Activated naive CD8-positive, alpha-beta T cell (primary cell): ENCODE measurements at regions not wholly inside any gene's neighbourhood (a gene's known extent, or its start where the extent isn't known, plus 50 kb on each side); places are given as distances from the start of the nearest gene placed in this dataset.
"Not testable (repeated sequence)": the region's sequence is repeated elsewhere in the genome, so short reads cannot be mapped to it uniquely, and the experiment has no call there.

ENCODE experiments used
- H3K27ac Mint-ChIP-seq: one replicate; pipeline ENCODE4 v1.8.0; 2021; ENCODE audit warnings: mixed read lengths
- H3K27me3 Mint-ChIP-seq: one replicate; pipeline ENCODE4 v1.8.0; 2021; ENCODE audit warnings: mixed read lengths
- H3K36me3 Mint-ChIP-seq: one replicate; pipeline ENCODE4 v1.8.0; 2021; ENCODE audit warnings: mixed read lengths
- H3K4me1 Mint-ChIP-seq: one replicate; pipeline ENCODE4 v1.8.0; 2021; ENCODE audit warnings: low read depth, mixed read lengths
- H3K4me3 Mint-ChIP-seq: one replicate; pipeline ENCODE4 v1.8.0; 2021; ENCODE audit warnings: mild to moderate bottlenecking, mixed read lengths
- H3K9me3 Mint-ChIP-seq: one replicate; pipeline ENCODE4 v1.8.0; 2021; ENCODE audit warnings: low read depth, mixed read lengths

DNA sequence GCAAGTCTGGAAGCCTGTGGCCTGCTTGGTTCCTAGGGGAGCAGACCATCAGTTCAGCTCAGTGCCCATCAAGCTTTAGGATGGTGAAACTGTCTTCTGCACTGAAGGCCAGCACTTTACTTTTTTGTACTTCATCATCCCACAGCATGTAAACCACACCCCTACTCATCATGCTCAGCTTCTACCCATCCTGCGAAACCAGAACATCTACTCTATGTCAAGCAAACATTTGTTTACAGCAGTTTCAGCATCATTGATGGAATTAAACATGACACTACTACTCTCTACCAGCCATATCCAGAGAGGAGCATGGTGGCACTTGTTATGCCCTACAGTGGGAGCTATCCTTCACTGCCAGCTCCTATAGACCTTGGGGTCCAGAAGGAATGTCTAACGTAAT lies 306.6 kb downstream of the SOX2 start:
- no peaks in the 10 kb centered on the region for H3K27me3 Mint-ChIP-seq
- H3K36me3 Mint-ChIP-seq = no peaks in the 10 kb centered on the region

DNA sequence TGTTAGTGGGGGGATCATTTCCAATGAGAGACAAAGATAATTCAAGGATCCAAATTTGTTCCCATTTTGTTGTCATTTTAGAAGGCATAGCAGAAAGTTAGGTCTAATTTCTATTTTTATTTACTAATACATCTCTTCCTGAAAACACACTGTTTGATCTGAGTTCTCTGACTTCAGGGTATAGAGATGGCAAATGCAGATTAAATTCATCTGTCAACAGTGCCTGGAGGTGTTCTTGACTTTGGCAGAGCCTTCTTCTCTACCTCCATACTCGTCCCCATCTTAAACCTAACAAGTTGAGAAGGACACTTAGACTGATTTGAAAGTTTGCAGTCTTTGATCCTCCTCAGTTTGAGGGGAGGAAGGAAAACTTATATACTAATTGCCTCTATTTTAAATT lies 308.2 kb downstream of the SOX2 start:
- Mint-ChIP-seq H3K36me3 (no peaks in the 10 kb centered on the region), H3K27me3 (no peaks in the 10 kb centered on the region), H3K27ac (no peak overlapping the region), H3K9me3 (no peaks in the 10 kb centered on the region), H3K4me3 (no peak overlapping the region), H3K4me1 (no peaks in the 10 kb centered on the region)

More for the DNA sequence above, 306.6 kb downstream of the SOX2 start:
- Mint-ChIP-seq H3K4me3 (no peak overlapping the region), H3K4me1 (no peaks in the 10 kb centered on the region), H3K27ac (no peak overlapping the region), H3K9me3 (no peaks in the 10 kb centered on the region)

DNA sequence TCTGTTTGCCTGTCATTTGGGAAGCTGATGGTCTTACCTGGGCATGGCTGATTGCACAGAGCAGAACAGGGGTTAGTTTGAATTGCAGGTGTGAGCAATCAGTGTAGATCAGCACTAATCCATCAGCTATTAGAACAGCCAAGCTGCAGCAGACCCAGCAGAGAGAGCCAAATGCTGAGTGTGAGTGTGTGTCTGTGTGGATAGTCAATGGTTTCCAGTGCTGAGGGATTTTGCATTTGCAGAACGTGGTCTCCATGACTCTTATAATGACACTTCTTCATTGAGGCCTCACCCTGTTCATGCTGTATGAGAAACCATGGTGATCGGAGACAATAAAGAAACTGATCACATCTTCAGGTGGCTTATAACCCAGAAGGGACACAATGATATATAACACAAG lies 312.1 kb downstream of the SOX2 start:
- Mint-ChIP-seq H3K27ac (no peak overlapping the region), H3K27me3 (no peaks in the 10 kb centered on the region), H3K4me3 (no peak overlapping the region), H3K4me1 (no peaks in the 10 kb centered on the region), H3K36me3 (no peaks in the 10 kb centered on the region), H3K9me3 (no peaks in the 10 kb centered on the region)

DNA sequence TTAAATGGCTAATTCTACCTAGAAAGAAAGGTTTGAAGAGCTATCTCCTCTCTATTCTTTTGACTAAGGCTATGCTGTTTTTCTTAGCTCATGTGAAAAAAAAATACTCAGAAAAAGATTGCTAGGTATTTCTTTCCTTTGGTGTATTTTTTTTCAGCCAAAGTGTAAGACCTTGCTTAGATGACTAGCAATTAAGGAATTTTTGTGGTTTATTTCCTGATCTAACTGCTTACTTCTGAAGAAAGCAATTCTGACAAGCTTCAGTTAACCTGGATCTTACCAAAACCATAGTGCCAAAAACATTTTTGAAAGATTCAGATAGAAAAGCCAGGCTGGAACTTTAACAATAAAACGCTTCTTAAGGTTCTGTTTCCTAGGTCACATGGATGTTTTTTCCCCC lies 315.6 kb downstream of the SOX2 start:
- Mint-ChIP-seq H3K4me3 (no peak overlapping the region), H3K27me3 (no peaks in the 10 kb centered on the region), H3K36me3 (no peaks in the 10 kb centered on the region), H3K27ac (no peak overlapping the region), H3K9me3 (no peaks in the 10 kb centered on the region), H3K4me1 (no peaks in the 10 kb centered on the region)

DNA sequence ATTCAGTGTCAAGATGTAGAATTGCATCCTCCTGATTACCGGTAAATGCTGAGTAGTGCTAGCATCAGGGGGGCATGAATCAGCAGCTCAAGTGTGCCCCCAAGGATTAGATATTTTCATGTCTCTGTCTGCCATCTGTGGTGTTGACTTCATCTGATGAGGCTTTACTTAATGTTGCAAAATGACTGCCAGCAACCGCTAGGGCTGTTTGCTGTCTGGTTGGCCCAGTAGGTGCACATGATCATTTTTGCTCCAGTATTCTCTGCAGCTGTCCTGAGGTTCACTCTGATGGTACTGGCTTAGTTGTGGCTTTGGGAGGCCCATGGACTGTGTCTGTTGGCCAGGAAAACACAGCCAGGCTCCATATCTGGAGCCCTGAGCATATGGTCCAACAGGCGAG lies 316.4 kb downstream of the SOX2 start:
- Mint-ChIP-seq H3K9me3 (no peaks in the 10 kb centered on the region), H3K36me3 (no peaks in the 10 kb centered on the region), H3K27ac (no peak overlapping the region), H3K4me3 (no peak overlapping the region), H3K4me1 (no peaks in the 10 kb centered on the region), H3K27me3 (no peaks in the 10 kb centered on the region)

DNA sequence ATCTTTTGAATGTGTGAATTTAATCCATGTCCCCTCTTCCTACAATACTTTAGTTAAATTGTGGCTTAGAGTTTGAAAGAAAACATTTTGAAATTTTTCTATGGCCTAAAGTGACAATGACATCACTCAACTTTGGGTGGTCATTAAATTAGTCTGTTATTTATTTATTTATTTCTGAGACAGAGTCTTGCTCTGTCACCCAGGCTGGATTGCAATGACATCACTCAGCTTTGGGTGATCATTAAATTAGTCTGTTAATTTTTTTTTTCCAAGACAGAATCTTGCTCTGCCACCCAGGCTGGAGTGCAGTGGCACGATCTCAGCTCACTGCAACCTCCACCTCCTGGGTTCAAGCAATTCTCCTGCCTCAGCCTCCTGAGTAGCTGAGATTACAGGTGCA lies 322.5 kb downstream of the SOX2 start:
- H3K9me3 Mint-ChIP-seq, H3K27ac Mint-ChIP-seq, H3K36me3 Mint-ChIP-seq, H3K4me3 Mint-ChIP-seq, H3K27me3 Mint-ChIP-seq, H3K4me1 Mint-ChIP-seq: not testable (repeated sequence)

DNA sequence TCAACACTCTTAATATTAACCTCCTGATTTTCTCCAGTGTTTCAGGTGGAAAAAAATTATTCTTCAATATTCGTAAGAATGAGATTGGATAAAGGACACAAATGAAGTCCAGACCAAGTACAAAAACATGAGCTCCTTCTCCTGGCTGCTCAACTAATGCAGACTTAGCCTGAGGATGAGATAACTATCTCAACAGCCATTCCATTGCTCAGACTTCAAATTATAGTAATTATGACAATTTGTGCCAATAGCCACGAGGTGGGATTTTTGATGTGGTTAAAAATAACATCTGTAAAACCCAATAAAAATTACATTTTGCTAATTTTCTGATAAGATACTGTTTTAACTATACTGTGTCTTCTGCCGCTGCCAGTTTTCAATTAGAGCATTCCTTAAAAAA lies 323.6 kb downstream of the SOX2 start:
- Mint-ChIP-seq H3K4me1 (no peaks in the 10 kb centered on the region), H3K27ac (no peak overlapping the region), H3K9me3 (no peaks in the 10 kb centered on the region), H3K4me3 (no peak overlapping the region), H3K27me3 (peaks cover 1% of the 10 kb centered on the region), H3K36me3 (no peaks in the 10 kb centered on the region)

DNA sequence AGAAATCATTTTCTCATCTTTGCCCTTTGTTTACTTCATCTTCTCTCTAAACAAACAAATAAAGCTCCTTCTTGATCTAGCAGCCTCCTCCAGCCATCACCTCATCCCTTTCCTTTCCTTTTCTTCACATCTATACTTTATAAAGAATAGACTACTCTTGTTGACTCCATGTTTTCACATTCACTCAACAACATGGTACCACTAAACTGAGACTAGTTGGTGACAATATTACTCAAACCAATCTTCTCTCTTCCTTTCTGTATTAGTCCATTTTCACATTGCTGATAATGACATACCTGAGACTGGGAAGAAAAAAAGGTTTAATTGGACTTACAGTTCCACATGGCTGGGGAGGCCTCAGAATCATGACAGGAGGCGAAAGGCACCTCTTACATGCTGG lies 324.7 kb downstream of the SOX2 start:
- no peaks in the 10 kb centered on the region for H3K36me3 Mint-ChIP-seq
- peaks cover 1% of the 10 kb centered on the region for H3K27me3 Mint-ChIP-seq
- no peak overlapping the region for H3K4me3 Mint-ChIP-seq
- no peak overlapping the region for H3K27ac Mint-ChIP-seq
- no peaks in the 10 kb centered on the region for H3K4me1 Mint-ChIP-seq
- H3K9me3 Mint-ChIP-seq = no peaks in the 10 kb centered on the region

DNA sequence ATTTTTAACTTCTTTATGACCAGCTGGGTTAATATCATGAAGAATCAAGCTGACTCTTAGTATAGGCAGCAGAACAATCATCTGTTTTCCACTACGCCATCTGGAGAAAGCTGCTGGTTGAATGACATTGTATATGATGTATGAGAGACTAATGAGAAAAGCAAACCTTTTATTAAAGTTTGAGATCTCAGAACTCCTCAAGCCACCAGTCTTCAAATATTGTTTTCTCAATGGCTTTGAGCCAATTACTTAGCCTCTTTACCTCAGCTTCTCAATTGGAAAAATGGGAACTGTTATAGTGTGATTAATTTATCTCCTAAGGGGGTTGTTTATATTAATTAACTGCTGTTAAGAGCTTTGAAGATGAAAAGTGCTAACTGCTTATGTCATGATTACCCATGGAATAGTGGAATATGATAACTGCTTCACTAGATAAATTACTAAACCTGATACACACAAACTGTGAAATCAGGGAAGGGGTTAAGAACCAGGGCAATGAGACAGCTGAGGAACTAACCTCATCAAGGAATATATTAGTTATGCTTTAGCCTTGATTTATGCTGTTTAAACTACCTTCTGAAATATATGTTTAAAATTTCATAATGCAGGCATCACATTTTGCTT lies 330.1 kb downstream of the SOX2 start:
- H3K27ac Mint-ChIP-seq = no peak overlapping the region
- peaks cover 11% of the 10 kb centered on the region for H3K9me3 Mint-ChIP-seq
- H3K4me1 Mint-ChIP-seq = no peaks in the 10 kb centered on the region
- H3K27me3 Mint-ChIP-seq = peaks cover 1% of the 10 kb centered on the region
- no peak overlapping the region for H3K4me3 Mint-ChIP-seq
- no peaks in the 10 kb centered on the region for H3K36me3 Mint-ChIP-seq

DNA sequence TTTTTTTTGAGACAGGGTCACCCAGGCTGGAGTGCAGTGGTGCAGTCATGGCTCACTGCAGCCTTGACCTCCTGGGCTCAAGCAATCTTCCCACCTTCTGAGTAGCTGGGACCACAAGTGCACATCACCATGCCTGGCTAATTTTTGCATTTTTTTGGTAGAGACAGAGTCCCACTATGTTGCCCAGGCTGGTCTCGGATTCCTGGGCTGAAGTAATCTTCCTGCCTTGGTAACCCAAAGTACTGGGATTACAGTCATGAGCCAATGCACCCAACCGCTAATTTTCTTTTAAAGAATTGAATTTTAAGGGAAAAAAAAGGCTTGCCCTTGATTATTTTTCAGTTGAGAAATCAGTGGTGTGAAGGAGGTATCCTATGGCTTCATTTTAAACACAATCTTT lies 334.0 kb downstream of the SOX2 start:
- Mint-ChIP-seq H3K27ac (no peak overlapping the region), H3K27me3 (no peaks in the 10 kb centered on the region), H3K36me3 (no peaks in the 10 kb centered on the region), H3K4me3 (no peak overlapping the region), H3K9me3 (peaks cover 11% of the 10 kb centered on the region), H3K4me1 (no peaks in the 10 kb centered on the region)

DNA sequence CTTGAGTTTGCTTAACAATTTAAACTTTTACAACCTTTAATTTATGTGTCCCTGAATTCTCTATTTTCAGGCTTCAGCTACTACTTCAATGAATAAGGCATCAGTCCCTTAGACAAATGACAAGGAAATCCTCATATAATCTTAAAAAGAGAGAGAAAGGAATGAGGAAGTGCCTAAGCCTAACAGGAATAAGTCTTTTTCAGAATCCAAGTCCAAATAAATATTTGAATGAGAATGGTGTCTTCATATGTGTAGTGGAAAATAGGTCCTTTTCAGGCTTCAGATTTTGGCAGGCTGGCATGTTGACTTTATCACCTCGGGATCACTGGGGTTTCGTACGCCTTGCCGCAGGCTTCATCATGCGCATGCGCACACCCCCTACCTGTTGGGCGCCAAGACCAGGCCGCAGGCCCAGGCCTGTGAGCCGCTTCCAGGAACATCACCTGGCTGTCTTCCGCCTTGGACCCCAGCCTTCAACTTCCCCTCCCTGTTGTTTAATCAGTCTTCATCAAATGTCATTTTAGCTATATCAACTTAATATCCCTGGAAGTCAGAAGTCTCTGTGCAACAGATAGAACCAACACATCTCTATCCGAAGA lies 334.5 kb downstream of the SOX2 start:
- Mint-ChIP-seq H3K4me3 (no peak overlapping the region), H3K27me3 (no peaks in the 10 kb centered on the region), H3K4me1 (no peaks in the 10 kb centered on the region), H3K9me3 (peaks cover 11% of the 10 kb centered on the region), H3K27ac (no peak overlapping the region), H3K36me3 (no peaks in the 10 kb centered on the region)

DNA sequence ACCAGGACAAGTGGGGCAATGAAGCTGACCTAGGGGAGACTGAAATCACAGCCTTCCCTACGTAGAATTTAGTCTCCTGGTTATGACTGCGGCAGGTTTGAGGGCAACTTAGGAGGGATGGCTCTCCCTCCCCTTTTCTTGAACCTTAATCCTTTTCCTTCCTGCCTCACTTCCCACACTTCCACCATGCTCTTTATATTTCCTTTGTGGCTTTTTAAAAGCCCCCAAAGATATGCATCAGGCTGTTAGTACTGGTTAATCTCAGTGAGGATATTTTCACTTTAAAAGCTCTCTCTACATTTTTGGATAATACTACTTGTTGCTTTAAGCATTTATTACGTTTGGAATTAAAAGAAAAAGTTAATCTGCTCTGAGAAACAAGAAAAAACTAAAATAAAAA lies 339.2 kb downstream of the SOX2 start:
- H3K36me3 Mint-ChIP-seq = no peaks in the 10 kb centered on the region
- no peak overlapping the region for H3K27ac Mint-ChIP-seq
- no peak overlapping the region for H3K4me3 Mint-ChIP-seq
- H3K9me3 Mint-ChIP-seq = no peaks in the 10 kb centered on the region
- H3K27me3 Mint-ChIP-seq = no peaks in the 10 kb centered on the region
- no peaks in the 10 kb centered on the region for H3K4me1 Mint-ChIP-seq

DNA sequence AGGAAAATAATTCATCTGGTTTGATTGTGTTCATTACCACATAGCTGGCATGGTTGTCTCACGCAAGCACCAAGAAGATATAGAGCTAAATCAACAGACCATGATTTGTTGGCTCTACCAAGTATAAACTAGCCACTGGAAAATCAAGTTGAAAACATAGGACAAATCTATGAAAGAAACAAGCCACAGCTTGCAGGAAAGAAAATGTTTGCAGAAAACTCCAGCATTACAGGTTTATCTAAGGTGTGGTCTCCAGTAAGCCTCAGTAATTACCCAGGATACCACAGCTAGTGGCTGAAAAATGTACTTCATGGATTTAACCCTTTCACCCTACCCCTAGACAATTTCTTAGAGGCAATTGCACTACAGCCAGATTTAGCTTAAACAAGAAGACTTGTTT lies 340.6 kb downstream of the SOX2 start:
- no peaks in the 10 kb centered on the region for H3K27me3 Mint-ChIP-seq
- H3K27ac Mint-ChIP-seq = no peak overlapping the region
- no peaks in the 10 kb centered on the region for H3K36me3 Mint-ChIP-seq
- no peaks in the 10 kb centered on the region for H3K9me3 Mint-ChIP-seq
- H3K4me3 Mint-ChIP-seq = no peak overlapping the region
- H3K4me1 Mint-ChIP-seq = no peaks in the 10 kb centered on the region

DNA sequence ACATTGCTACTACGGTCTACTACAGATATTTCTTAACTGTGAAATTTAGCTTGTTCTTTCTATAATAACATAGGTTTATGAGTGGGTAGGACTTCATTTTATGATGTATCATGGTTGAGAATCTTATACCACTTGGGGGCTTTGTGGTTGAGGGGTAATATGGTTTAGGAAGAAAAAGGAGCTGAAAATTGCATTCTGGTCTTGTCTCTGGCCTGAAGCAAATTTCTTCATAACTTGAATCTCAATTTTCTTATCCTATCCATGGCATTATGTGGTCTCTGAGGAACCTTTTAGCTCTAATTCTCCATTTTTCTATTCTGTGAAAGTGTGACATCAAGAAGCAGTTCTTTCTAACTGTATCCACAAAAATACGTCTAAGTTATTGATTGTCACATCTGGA lies 341.0 kb downstream of the SOX2 start:
- Mint-ChIP-seq H3K27me3 (no peaks in the 10 kb centered on the region), H3K36me3 (no peaks in the 10 kb centered on the region), H3K4me1 (no peaks in the 10 kb centered on the region), H3K4me3 (no peak overlapping the region), H3K9me3 (no peaks in the 10 kb centered on the region), H3K27ac (no peak overlapping the region)

DNA sequence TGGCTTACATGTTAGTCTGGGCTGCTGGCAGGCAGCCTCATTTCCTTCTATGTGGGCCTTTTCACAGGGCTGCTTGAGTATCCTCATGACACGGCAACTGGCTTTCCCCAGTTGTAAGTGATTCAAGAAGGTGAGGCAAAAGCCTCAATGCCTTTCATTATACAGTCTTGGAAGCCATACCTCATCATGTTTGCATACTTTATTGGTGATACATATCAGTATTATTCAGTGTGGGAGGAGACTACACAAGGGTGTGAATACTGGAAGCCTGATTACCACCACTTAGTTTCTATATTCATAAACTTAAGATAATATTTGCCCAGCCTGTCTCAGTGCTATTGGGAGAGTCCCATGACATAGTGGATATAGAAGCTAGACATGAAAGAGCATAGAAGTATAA lies 346.8 kb downstream of the SOX2 start:
- H3K27me3 Mint-ChIP-seq = no peaks in the 10 kb centered on the region

DNA sequence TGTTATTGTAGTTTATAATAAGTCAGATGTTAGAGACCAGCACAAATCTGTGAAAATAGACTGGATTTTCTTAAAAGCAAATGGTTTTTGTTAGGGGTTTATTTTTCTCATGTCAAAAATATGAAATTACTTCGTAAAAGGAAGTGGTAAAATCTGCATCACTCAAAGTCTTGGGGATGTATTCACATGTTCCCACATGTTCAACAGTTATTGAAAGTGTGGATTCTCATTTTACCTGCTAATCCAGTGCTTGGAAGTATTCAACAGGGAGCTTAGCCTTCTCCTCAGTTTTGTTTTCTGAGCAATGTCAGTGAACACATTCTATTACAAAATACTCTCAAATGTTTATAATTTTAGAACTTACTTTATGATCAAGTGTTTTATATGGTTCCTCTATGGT lies 352.0 kb downstream of the SOX2 start:
- H3K36me3 Mint-ChIP-seq = no peaks in the 10 kb centered on the region
- H3K4me3 Mint-ChIP-seq = no peak overlapping the region

More for the DNA sequence above, 346.8 kb downstream of the SOX2 start:
- no peaks in the 10 kb centered on the region for H3K4me1 Mint-ChIP-seq
- no peaks in the 10 kb centered on the region for H3K9me3 Mint-ChIP-seq
- no peaks in the 10 kb centered on the region for H3K36me3 Mint-ChIP-seq
- H3K27ac Mint-ChIP-seq = no peak overlapping the region
- no peak overlapping the region for H3K4me3 Mint-ChIP-seq

More for the DNA sequence above, 352.0 kb downstream of the SOX2 start:
- Mint-ChIP-seq H3K27ac (no peak overlapping the region), H3K4me1 (no peaks in the 10 kb centered on the region), H3K9me3 (no peaks in the 10 kb centered on the region), H3K27me3 (no peaks in the 10 kb centered on the region)
